H1 (cell line): ENCODE measurements at regions not wholly inside any gene's neighbourhood (a gene's known extent, or its start where the extent isn't known, plus 50 kb on each side); places are given as distances from the start of the nearest gene placed in this dataset.

Experiments
- ASH2L ChIP-seq: fragments of 200-600, 300-600 bp; sonication (generic); IDR thresholded peaks from one replicate; pipeline ENCODE4 v1.7.1; 2017; ENCODE audit warnings: low read length
- CHD7 ChIP-seq: fragments of 300-600 bp; sonication (generic); IDR thresholded peaks from 2 replicates; pipeline ENCODE4 v1.7.1; 2012; ENCODE audit warnings: low read length, moderate library complexity, mild to moderate bottlenecking, inconsistent platforms; ENCODE audit not compliant: insufficient replicate concordance
- E2F6 ChIP-seq: IDR thresholded peaks from 2 replicates; pipeline ENCODE4 v1.6.1; 2012; ENCODE audit warnings: inconsistent platforms
- EZH2 ChIP-seq: fragments of 200-600 bp; sonication (generic); IDR thresholded peaks from 2 replicates; pipeline ENCODE4 v1.7.1; 2012; ENCODE audit warnings: low read depth, mild to moderate bottlenecking, moderate library complexity, low read length, inconsistent platforms; ENCODE audit not compliant: severe bottlenecking
- JUN ChIP-seq: IDR thresholded peaks from 2 replicates; pipeline ENCODE4 v1.6.1; 2011; ENCODE audit warnings: low read depth, mild to moderate bottlenecking, improper control_type of control experiment, low read length
- KDM5A ChIP-seq: fragments of 200-600 bp; IDR thresholded peaks from 2 replicates; pipeline ENCODE4 v1.7.1; 2012; ENCODE audit warnings: mild to moderate bottlenecking, low read length, inconsistent platforms, mixed read lengths
- NANOG ChIP-seq: IDR thresholded peaks from 2 replicates; pipeline ENCODE4 v1.6.1; 2011; ENCODE audit warnings: low read length, low read depth, mild to moderate bottlenecking, inconsistent platforms; ENCODE audit not compliant: insufficient read depth, poor library complexity, severe bottlenecking
- PHF8 ChIP-seq: fragments of 200-600 bp; sonication (generic); conservative IDR thresholded peaks from 2 replicates; pipeline ENCODE4 v1.7.1; 2012; ENCODE audit warnings: low read depth, mild to moderate bottlenecking, inconsistent platforms, low read length, moderate library complexity
- POLR2A ChIP-seq, 2 experiments: IDR thresholded peaks; 1 replicate in 1 of 2; 2 replicates in 1 of 2; pipeline ENCODE4 v1.6.1; 2011; ENCODE audit warnings: low read depth in 2 of 2, low read length in 2 of 2, mild to moderate bottlenecking in 2 of 2; ENCODE audit errors: control extremely low read depth in 1 of 2
- RAD21 ChIP-seq, 2 experiments: IDR thresholded peaks in 1 of 2; conservative IDR thresholded peaks in 1 of 2; 2 replicates each; pipeline ENCODE4 v1.6.1; 2011; ENCODE audit warnings: low read depth in 2 of 2, low read length in 2 of 2, improper control_type of control experiment in 1 of 2, inconsistent platforms in 1 of 2, mild to moderate bottlenecking in 1 of 2, moderate library complexity in 1 of 2

GRCh38 chr12:124423761-124424515, 129.0 kb downstream of the RFLNA start (continued):
- no peak for TF ChIP-seq CHD7
- TF ChIP-seq E2F6 = no peak
- TF ChIP-seq RAD21 (IDR thresholded peaks at IDR 0.05 in 1 of 2, conservative IDR thresholded peaks at IDR 0.05 in 1 of 2; ENCODE audit: low read depth in 2 of 2, low read length in 2 of 2) = no peak
- no peak for TF ChIP-seq PHF8
- no peak for TF ChIP-seq POLR2A (IDR thresholded peaks at IDR 0.05; ENCODE audit: control extremely low read depth in 1 of 2, low read depth in 2 of 2, low read length in 2 of 2)
- TF ChIP-seq NANOG = no peak
- TF ChIP-seq ASH2L = no peak
- no peak for TF ChIP-seq JUN
- no peak for TF ChIP-seq KDM5A
- no peak for TF ChIP-seq EZH2
